ENCODE measurements at regions not wholly inside any gene's neighbourhood (a gene's known extent, or its start where the extent isn't known, plus 50 kb on each side); places are given as distances from the start of the nearest gene placed in this dataset.

DNA sequence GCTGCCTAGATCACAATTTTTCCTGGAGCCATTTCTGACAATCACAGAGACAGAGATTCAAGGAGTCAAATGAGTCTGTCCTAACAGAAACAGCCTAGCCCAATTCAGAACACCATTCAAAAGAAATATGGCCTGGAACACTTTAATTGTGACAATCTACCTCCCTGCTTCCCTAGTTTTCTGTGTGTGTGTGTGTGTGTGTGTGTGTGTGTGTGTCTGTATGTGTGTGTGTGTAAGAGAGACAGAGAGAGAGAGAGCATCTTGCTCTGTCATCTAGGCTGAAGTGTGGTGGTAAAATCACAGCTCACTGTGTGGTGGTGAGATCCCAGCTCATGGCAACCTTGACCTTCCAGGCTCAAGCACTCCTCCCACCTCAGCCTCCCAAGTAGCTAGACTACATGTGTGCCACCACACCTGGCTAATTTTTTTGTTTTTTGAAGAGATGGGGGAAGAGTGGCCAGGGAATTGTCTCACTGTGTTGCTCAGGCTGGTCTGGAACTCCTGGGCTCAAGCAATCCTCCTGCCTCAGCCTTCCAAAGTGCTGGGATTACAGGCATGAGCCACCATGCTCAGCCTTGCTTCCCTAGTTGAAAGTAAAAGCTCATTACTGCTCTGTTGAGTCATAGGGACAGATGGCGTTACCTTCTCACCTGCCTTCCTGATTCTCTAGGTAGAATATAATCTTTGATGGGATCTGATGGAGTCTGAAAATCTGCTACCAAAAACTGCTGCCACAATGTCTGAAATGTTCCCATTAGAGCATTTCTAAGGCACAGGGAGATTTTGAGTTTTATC, 89.6 kb upstream of the BEND6 start:
- H3K4me1 ChIP-seq, result no peaks in the 10 kb centered on the region
- H3K4me2 ChIP-seq, result no peak overlapping the region
- no peak overlapping the region for H3K27ac ChIP-seq
- no peaks in the 10 kb centered on the region for H4K20me1 ChIP-seq
- H3K9ac ChIP-seq, result no peak overlapping the region
- no peaks in the 10 kb centered on the region for H3K36me3 ChIP-seq
- no peaks in the 10 kb centered on the region for H3K9me3 ChIP-seq
- no peak overlapping the region for H3K4me3 ChIP-seq
- no peaks in the 10 kb centered on the region for H3K27me3 ChIP-seq
- TF ChIP-seq Cebpa-rat (IDR thresholded peaks at IDR 0.05), result no peak

DNA sequence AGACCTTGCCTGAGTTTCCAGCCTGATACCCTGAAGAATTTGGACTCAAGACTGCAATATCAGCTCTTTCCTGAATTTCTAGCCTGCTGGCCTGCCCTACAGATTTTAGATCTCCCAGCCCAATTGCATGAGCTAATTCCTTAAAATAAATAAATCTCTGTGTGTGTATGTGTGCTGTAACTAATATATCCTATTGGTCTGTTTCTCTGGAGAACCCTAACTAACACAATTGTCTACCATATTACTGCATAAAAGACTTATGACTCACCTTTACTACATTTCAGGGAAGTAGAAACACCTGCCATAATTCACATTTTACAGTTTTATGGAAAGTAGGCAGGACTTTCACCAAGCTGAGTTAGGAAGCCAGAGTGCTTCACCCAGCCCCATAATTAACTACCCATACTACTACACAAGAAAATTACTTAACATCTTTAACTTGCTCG, 90.7 kb upstream of the BEND6 start:
- Histone ChIP-seq H3K4me1 (no peaks in the 10 kb centered on the region), H3K27ac (no peak overlapping the region)

DNA sequence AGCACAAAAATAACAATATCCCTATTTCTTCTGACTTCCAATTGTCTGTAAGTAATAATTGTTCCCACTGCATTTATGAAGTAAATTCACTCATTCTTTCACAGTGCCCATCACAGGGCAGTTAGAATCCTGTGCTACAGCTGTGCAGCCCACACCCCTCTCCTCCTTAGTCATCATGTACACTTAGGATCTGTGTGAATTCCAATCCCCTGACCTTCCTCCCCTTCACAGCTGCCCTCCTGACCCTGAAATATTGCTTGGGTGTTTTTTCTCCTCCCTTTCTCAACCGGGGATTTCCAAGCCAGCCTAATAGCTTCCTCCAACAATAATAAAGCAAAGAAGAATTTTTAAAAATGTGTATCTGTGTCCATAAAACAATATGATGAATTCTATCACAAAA, 91.5 kb upstream of the BEND6 start:
- no peak overlapping the region for H3K4me3 ChIP-seq
- no peaks in the 10 kb centered on the region for H3K36me3 ChIP-seq
- no peaks in the 10 kb centered on the region for H3K4me1 ChIP-seq
- no peak overlapping the region for H3K9ac ChIP-seq
- no peaks in the 10 kb centered on the region for H3K27me3 ChIP-seq
- H3K27ac ChIP-seq, result no peak overlapping the region
- no peak overlapping the region for H3K4me2 ChIP-seq
- no peaks in the 10 kb centered on the region for H4K20me1 ChIP-seq
- H3K9me3 ChIP-seq, result no peaks in the 10 kb centered on the region
- TF ChIP-seq Cebpa-rat (IDR thresholded peaks at IDR 0.05), result no peak

More for the DNA sequence above, 90.7 kb upstream of the BEND6 start:
- Histone ChIP-seq H3K36me3 (no peaks in the 10 kb centered on the region), H3K27me3 (no peaks in the 10 kb centered on the region), H4K20me1 (no peaks in the 10 kb centered on the region), H3K9ac (no peak overlapping the region), H3K4me3 (no peak overlapping the region), H3K4me2 (no peak overlapping the region), H3K9me3 (no peaks in the 10 kb centered on the region)
- no peak for TF ChIP-seq Cebpa-rat (IDR thresholded peaks at IDR 0.05)

DNA sequence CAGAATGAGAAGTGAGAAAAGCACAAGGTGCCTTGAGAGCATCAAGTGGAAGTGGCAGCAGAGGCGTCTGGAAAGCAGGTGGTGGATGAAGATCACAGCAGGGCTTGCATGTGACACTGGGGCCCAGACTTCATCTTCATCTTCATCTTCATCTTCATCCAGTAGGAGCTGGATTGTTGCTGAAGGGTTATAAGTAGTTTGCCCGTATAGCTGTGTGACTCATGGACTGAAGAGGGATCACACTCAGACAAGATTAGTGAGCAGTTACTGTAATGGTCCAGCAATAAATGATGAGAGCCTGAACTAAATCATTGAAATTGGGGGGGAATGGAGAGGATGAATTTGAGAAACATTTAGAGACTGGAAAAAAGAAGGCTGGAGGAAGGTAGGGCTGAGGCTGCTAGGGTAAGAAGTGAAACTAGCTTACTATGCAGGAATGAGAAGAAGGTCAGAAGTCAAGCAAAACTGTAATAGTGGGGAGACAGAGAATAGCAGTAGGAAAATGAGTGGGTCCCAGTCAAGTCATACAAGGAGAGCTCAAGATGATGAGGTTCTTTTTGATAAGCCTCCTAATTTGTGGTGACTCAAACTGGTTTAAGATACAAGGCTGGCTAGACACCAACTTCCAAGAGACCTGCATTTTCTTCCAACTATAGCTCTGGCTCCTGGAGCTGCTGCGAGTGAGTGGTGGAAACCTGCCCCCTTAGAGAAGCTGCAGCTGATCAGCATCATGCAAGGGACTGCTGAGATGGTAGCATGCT, 92.3 kb upstream of the BEND6 start:
- Histone ChIP-seq H3K4me1 (no peaks in the 10 kb centered on the region), H4K20me1 (no peaks in the 10 kb centered on the region), H3K36me3 (no peaks in the 10 kb centered on the region), H3K9me3 (no peaks in the 10 kb centered on the region), H3K27me3 (no peaks in the 10 kb centered on the region), H3K9ac (no peak overlapping the region), H3K4me2 (no peak overlapping the region), H3K4me3 (no peak overlapping the region), H3K27ac (no peak overlapping the region)
- no peak for TF ChIP-seq Cebpa-rat (IDR thresholded peaks at IDR 0.05)

DNA sequence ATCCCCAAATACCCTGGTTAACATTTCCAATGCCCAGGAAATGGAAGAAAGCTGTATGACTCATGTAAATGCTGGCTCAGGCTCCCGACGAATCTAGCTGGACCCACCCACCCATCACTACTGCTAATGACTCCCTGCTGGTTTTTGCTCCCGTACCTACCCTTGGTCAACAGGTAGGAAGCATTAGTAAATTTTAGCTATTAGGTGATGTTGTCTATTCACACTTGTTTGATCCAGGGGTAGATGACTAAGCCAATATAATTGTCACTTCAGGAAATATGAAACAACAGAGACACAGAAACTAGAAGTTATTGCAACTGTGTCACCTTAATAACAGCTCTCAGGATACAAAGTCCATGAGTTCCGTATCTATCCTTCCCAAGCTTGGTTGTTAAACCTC, 94.4 kb upstream of the BEND6 start:
- H3K36me3 ChIP-seq, result no peaks in the 10 kb centered on the region
- no peak overlapping the region for H3K27ac ChIP-seq
- H3K9ac ChIP-seq, result no peak overlapping the region
- no peaks in the 10 kb centered on the region for H4K20me1 ChIP-seq
- no peaks in the 10 kb centered on the region for H3K4me1 ChIP-seq
- no peak overlapping the region for H3K4me3 ChIP-seq
- H3K4me2 ChIP-seq, result no peak overlapping the region
- no peak for TF ChIP-seq Cebpa-rat (IDR thresholded peaks at IDR 0.05)
- no peaks in the 10 kb centered on the region for H3K9me3 ChIP-seq
- no peaks in the 10 kb centered on the region for H3K27me3 ChIP-seq

DNA sequence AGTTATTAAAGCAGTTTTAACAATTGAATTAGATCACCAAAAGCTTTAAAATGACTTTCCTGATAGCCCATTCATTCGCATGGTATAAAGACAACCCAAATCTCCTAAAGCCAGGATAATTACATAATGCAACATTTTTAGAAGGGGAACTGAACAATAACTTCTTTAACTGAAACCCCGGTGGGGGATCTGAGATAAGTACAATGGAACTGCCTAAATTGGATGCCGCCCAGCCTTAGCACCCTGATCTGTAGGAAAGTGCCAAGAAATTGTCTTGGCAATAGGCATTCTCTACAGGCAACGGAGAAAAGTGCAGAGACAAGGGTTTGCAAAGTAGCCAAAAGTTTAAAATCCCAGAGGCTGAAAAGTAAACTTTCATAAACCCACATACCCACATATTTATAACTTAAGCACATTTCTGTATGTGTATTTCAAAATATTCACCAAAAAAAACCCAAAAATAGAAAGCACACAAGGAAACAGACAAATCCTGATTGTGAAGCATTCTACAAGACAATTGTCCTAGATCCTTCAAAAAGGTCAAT, 98.8 kb upstream of the BEND6 start:
- H4K20me1 ChIP-seq, result no peaks in the 10 kb centered on the region
- no peak overlapping the region for H3K4me2 ChIP-seq
- no peak overlapping the region for H3K9ac ChIP-seq
- no peak for TF ChIP-seq Cebpa-rat (IDR thresholded peaks at IDR 0.05)
- H3K4me3 ChIP-seq, result no peak overlapping the region
- no peaks in the 10 kb centered on the region for H3K9me3 ChIP-seq
- H3K27me3 ChIP-seq, result no peaks in the 10 kb centered on the region
- H3K27ac ChIP-seq, result no peak overlapping the region
- H3K36me3 ChIP-seq, result no peaks in the 10 kb centered on the region
- H3K4me1 ChIP-seq, result peaks cover 11% of the 10 kb centered on the region

DNA sequence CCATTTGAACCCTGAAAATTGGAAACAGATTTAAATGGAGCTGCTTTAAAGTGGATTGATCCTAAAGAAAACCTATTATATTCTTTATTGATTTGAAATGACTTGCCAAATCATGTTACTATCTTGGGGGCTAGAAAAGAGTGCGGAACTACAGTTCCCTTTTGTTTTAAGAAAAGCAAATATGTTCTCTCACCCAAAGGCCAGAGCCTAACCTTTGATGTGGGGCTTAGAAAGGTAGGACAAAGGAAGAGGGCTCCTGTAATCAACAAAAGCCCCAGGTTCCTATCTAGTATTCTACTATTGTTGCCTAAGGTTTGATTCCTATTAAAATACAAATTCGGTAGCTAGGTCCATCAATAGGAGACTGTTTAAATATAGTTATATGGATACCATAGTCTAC, 100.8 kb upstream of the BEND6 start:
- no peak for TF ChIP-seq Cebpa-rat (IDR thresholded peaks at IDR 0.05)
- H3K4me1 ChIP-seq, result peaks cover 25% of the 10 kb centered on the region

DNA sequence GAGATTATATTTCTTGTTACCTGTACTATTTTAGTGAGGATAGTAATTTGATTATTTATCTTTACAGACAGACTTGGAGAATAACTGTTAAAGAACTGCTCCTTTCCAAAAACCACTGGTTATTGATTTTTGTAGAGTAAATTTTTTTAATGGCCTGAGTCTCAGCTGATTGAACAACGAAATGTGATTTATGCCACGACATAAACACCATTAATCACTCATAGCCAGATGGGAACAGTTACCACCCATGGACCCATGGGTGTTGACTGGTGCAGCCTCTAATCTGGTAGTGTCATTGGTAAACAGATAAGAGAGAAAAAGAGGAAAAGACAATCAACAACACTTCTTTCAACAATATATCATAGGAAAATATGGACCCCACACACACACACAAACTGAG, 101.4 kb upstream of the BEND6 start:
- Histone ChIP-seq H3K4me1 (peaks cover 25% of the 10 kb centered on the region), H3K36me3 (no peaks in the 10 kb centered on the region), H3K4me2 (no peak overlapping the region), H4K20me1 (no peaks in the 10 kb centered on the region), H3K9ac (no peak overlapping the region), H3K9me3 (no peaks in the 10 kb centered on the region), H3K4me3 (no peak overlapping the region), H3K27ac (no peak overlapping the region), H3K27me3 (no peaks in the 10 kb centered on the region)
- TF ChIP-seq Cebpa-rat (IDR thresholded peaks at IDR 0.05), result no peak

More for the DNA sequence above, 100.8 kb upstream of the BEND6 start:
- H3K9me3 ChIP-seq, result no peaks in the 10 kb centered on the region
- H3K36me3 ChIP-seq, result no peaks in the 10 kb centered on the region
- H3K4me2 ChIP-seq, result no peak overlapping the region
- no peaks in the 10 kb centered on the region for H4K20me1 ChIP-seq
- H3K27ac ChIP-seq, result no peak overlapping the region
- H3K4me3 ChIP-seq, result no peak overlapping the region
- H3K27me3 ChIP-seq, result no peaks in the 10 kb centered on the region
- no peak overlapping the region for H3K9ac ChIP-seq

DNA sequence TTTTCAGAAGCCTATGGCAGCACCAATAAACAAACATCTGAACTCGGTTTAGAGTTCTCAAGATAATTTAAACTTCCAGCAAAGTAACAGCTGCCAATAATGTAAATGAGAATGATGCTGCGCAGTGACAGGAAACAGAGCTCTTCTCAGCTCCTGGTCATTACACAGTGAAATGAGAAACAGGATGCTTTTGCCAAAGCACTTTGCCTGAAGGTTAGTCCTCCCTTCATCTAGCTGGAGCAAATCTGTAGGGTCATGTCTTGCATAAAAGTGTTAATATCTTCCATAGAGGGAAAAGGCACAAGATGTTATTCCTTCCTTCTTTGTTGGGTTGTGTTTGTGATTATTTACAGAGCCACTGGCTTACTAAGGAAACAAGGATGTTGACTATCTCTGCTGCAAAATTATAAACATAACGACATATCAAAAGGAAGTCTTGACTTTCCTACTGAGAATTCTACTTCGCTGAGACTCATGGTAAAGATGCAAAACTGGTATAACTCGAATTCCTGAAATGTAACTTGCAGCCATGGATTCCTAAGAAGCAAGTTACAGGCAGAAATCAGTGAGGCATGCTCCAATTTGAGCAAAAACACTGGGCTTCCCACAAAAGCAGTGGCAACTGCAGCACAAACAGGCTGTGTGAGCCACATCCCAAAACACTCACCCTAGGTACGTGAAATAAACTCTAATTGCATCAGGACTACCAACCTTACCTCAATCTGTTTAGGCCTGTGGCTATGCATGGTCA, 102.5 kb upstream of the BEND6 start:
- no peak overlapping the region for H3K27ac ChIP-seq
- no peak overlapping the region for H3K4me3 ChIP-seq
- no peaks in the 10 kb centered on the region for H3K36me3 ChIP-seq
- peak overlapping the region; percentile 78 for H3K4me2 ChIP-seq
- no peaks in the 10 kb centered on the region for H3K27me3 ChIP-seq
- H3K9me3 ChIP-seq, result no peaks in the 10 kb centered on the region
- TF ChIP-seq Cebpa-rat (IDR thresholded peaks at IDR 0.05), result no peak
- peak overlapping the region; percentile 52; the same call in 1 of the 2 replicates for H3K9ac ChIP-seq
- H4K20me1 ChIP-seq, result no peaks in the 10 kb centered on the region
- H3K4me1 ChIP-seq, result peaks cover 25% of the 10 kb centered on the region

Measured in BLaER1 (cell line).